CD14-positive monocyte (primary cell): ENCODE measurements at regions not wholly inside any gene's neighbourhood (a gene's known extent, or its start where the extent isn't known, plus 50 kb on each side); places are given as distances from the start of the nearest gene placed in this dataset.

ENCODE experiments used
- DNase-seq, 3 donors: peaks; one replicate each; pipeline ENCODE4 v3.0.0-alpha.2; 2011 to 2022
- H2AFZ ChIP-seq: 2 replicates; pipeline ENCODE4 v1.6.0; 2012; ENCODE audit warnings: mild to moderate bottlenecking, low read depth, low read length, inconsistent platforms; ENCODE audit not compliant: insufficient read depth, poor library complexity, severe bottlenecking
- H3K27ac ChIP-seq, 2 donors: 1 replicate in 1 of 2; 2 replicates in 1 of 2; pipeline ENCODE4 v1.5.1; 2012 to 2013; ENCODE audit warnings: low read length in 2 of 2, control low read depth in 1 of 2, inconsistent platforms in 1 of 2, low read depth in 1 of 2, mild to moderate bottlenecking in 1 of 2
- H3K27me3 ChIP-seq, 2 donors: one replicate each; pipeline versions ENCODE4 v1.6.0 to v1.6.1; 2011 to 2013; ENCODE audit warnings: low read length in 2 of 2; ENCODE audit not compliant: control insufficient read depth in 2 of 2, insufficient read depth in 2 of 2
- H3K36me3 ChIP-seq, 2 donors: replicated peaks in 1 of 2; 1 replicate in 1 of 2; 2 replicates in 1 of 2; pipeline versions ENCODE4 v1.5.1 to v1.6.1; 2012 to 2013; ENCODE audit warnings: low read length in 2 of 2, control low read depth in 1 of 2, inconsistent platforms in 1 of 2, mild to moderate bottlenecking in 1 of 2; ENCODE audit not compliant: insufficient read depth in 2 of 2, control insufficient read depth in 1 of 2
- H3K4me1 ChIP-seq, 2 donors: 1 replicate in 1 of 2; 2 replicates in 1 of 2; pipeline versions ENCODE4 v1.5.1 to v1.6.1; 2012 to 2013; ENCODE audit warnings: low read length in 2 of 2, control low read depth in 1 of 2, inconsistent platforms in 1 of 2, mild to moderate bottlenecking in 1 of 2, moderate library complexity in 1 of 2; ENCODE audit not compliant: insufficient read depth in 2 of 2, control insufficient read depth in 1 of 2
- H3K4me2 ChIP-seq: replicated peaks from 2 replicates; pipeline ENCODE3; 2012; ENCODE audit warnings: low read length, moderate library complexity, mild to moderate bottlenecking; ENCODE audit not compliant: poor library complexity, severe bottlenecking; ENCODE audit errors: extremely low read depth
- H3K4me3 ChIP-seq, 3 experiments: fragments of 200-600 bp in 1 of 3; sonication (generic) in 1 of 3; replicated peaks in 1 of 3; 1 replicate in 2 of 3; 2 replicates in 1 of 3; pipeline ENCODE4 v1.5.1; 2011 to 2013; ENCODE audit warnings: low read length in 3 of 3, mild to moderate bottlenecking in 3 of 3, control low read depth in 2 of 3, low read depth in 2 of 3, inconsistent platforms in 1 of 3, moderate library complexity in 1 of 3
- H3K79me2 ChIP-seq: 2 replicates; pipeline ENCODE4 v1.6.0; 2012; ENCODE audit warnings: mild to moderate bottlenecking, control low read depth, inconsistent platforms, low read length, moderate library complexity; ENCODE audit not compliant: insufficient read depth
- H3K9ac ChIP-seq: 2 replicates; pipeline ENCODE4 v1.6.0; 2017; ENCODE audit warnings: low read length, mild to moderate bottlenecking; ENCODE audit not compliant: insufficient read depth, poor library complexity, severe bottlenecking
- H3K9me3 ChIP-seq, 2 donors: replicated peaks in 1 of 2; 1 replicate in 1 of 2; 2 replicates in 1 of 2; pipeline versions ENCODE4 v1.5.1 to v1.6.1; 2012 to 2013; ENCODE audit warnings: low read length in 2 of 2, control low read depth in 1 of 2; ENCODE audit not compliant: control insufficient read depth in 1 of 2, insufficient read depth in 1 of 2
- H4K20me1 ChIP-seq: 2 replicates; pipeline ENCODE4 v1.6.0; 2012; ENCODE audit warnings: mild to moderate bottlenecking, low read length, control low read depth, moderate library complexity; ENCODE audit not compliant: insufficient read depth
- H3K27ac Mint-ChIP-seq, 7 donors: one replicate each; pipeline ENCODE4 v1.8.0; 2020; ENCODE audit warnings: mild to moderate bottlenecking in 7 of 7, mixed read lengths in 7 of 7, moderate library complexity in 6 of 7, inconsistent platforms in 2 of 7
- H3K27me3 Mint-ChIP-seq, 3 donors: one replicate each; pipeline ENCODE4 v1.8.0; 2021 to 2022; ENCODE audit warnings: low read depth in 3 of 3, mild to moderate bottlenecking in 3 of 3, mixed read lengths in 3 of 3, moderate library complexity in 3 of 3, inconsistent platforms in 1 of 3
- H3K36me3 Mint-ChIP-seq, 2 donors: one replicate each; pipeline ENCODE4 v1.8.0; 2020; ENCODE audit warnings: mixed read lengths in 2 of 2, inconsistent platforms in 1 of 2, mild to moderate bottlenecking in 1 of 2
- H3K4me1 Mint-ChIP-seq: one replicate; pipeline ENCODE4 v1.8.0; 2020; ENCODE audit warnings: mild to moderate bottlenecking, mixed read lengths
- H3K4me3 Mint-ChIP-seq, 2 donors: one replicate each; pipeline ENCODE4 v1.8.0; 2020; ENCODE audit warnings: mild to moderate bottlenecking in 2 of 2, mixed read lengths in 2 of 2, moderate library complexity in 1 of 2
- H3K9me3 Mint-ChIP-seq, 7 donors: one replicate each; pipeline ENCODE4 v1.8.0; 2020 to 2022; ENCODE audit warnings: mixed read lengths in 7 of 7, mild to moderate bottlenecking in 6 of 7, moderate library complexity in 6 of 7, inconsistent platforms in 2 of 7
- WGBS: methylation state at CpG from one replicate; pipeline ENCODE4 v1.1.5; 2013; ENCODE audit warnings: missing lambda C conversion rate; ENCODE audit not compliant: insufficient coverage; 5-methylcytosine and 5-hydroxymethylcytosine counted together
- intact Hi-C, 2 donors: fragments of 100-400 bp; cut with micrococcal nuclease; formaldehyde crosslinking; loops; one replicate each; pipeline versions ENCODE4 v1.15.0 to v1.15.1; 2023
- TF ChIP-seq, protein P1 (sequence below): fragments of 200-600 bp; IDR thresholded peaks from one replicate; pipeline ENCODE4 v1.8.0; 2022; ENCODE audit warnings: antibody characterized with exemption, mild to moderate bottlenecking

DNA sequence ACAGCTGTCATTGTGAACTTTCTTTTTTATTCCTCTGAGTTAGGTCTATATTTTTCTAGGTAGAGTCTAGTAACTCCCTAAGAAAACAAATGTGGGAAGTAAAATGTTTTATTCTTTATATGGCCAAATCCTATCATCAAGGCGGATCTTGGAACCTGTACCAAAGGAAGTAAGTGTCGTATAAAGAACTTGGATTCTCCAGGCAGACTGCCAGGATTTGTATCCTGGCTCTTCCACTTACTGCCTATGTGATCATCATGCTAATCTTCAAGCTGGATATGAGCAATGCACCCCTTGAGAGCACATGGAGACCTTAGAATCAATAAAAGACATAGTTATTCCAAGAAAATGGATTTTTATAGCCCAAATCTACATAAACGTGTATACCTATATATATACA lies 286.5 kb downstream of the PCDH17 start:
- H3K79me2 ChIP-seq, result no peaks in the 10 kb centered on the region
- H3K4me3 ChIP-seq, result no peak overlapping the region
- no peaks in the 10 kb centered on the region for H3K27me3 ChIP-seq
- intact Hi-C loops, result no loop called here
- H3K27ac ChIP-seq, result no peak overlapping the region
- no peak overlapping the region for H3K9ac ChIP-seq
- no peaks in the 10 kb centered on the region for H3K4me1 ChIP-seq
- no peaks in the 10 kb centered on the region for H3K36me3 Mint-ChIP-seq
- H3K4me2 ChIP-seq, result no peak overlapping the region
- 94% methylated on average over 2 of the region's 3 CpGs for WGBS
- no peak for DNase-seq
- H3K27me3 Mint-ChIP-seq, result no peaks in the 10 kb centered on the region
- no peaks in the 10 kb centered on the region for H3K4me1 Mint-ChIP-seq
- H4K20me1 ChIP-seq, result no peaks in the 10 kb centered on the region
- no peaks in the 10 kb centered on the region for H3K9me3 ChIP-seq
- H3K4me3 Mint-ChIP-seq, result no peak overlapping the region
- no peaks in the 10 kb centered on the region for H3K36me3 ChIP-seq
- TF ChIP-seq, protein P1, sequence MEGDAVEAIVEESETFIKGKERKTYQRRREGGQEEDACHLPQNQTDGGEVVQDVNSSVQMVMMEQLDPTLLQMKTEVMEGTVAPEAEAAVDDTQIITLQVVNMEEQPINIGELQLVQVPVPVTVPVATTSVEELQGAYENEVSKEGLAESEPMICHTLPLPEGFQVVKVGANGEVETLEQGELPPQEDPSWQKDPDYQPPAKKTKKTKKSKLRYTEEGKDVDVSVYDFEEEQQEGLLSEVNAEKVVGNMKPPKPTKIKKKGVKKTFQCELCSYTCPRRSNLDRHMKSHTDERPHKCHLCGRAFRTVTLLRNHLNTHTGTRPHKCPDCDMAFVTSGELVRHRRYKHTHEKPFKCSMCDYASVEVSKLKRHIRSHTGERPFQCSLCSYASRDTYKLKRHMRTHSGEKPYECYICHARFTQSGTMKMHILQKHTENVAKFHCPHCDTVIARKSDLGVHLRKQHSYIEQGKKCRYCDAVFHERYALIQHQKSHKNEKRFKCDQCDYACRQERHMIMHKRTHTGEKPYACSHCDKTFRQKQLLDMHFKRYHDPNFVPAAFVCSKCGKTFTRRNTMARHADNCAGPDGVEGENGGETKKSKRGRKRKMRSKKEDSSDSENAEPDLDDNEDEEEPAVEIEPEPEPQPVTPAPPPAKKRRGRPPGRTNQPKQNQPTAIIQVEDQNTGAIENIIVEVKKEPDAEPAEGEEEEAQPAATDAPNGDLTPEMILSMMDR, result no peak
- H2AFZ ChIP-seq, result no peak overlapping the region
- H3K27ac Mint-ChIP-seq, result no peak overlapping the region
- H3K9me3 Mint-ChIP-seq, result peaks cover 0 to 8% (median 0%) of the 10 kb centered on the region in 7 donors

DNA sequence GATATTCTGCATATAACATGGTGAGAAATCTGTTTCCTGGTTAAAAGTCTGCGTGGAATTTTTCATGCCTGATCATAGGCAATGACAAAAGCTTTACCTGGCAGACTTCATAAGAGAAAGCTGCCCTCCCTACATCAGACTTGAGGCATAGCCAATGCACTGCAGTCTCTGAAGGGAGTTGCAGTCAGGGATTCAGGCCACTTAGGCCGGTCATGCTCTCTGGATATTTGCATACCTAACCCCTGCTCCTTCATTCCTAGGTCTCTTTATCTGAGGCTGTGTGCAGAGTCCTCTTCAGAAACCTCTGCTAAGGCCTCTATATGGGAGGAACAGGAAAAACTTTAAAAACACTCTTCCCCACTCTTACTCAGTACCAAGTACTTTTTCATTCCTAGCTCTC lies 287.4 kb downstream of the PCDH17 start:
- no peak for DNase-seq
- Histone ChIP-seq H3K36me3 (no peaks in the 10 kb centered on the region), H2AFZ (no peak overlapping the region), H3K9ac (no peak overlapping the region), H3K9me3 (no peaks in the 10 kb centered on the region), H3K4me3 (no peak overlapping the region), H3K27ac (no peak overlapping the region), H3K79me2 (no peaks in the 10 kb centered on the region), H3K27me3 (no peaks in the 10 kb centered on the region), H3K4me2 (no peak overlapping the region), H3K4me1 (no peaks in the 10 kb centered on the region), H4K20me1 (no peaks in the 10 kb centered on the region)
- intact Hi-C loops, result no loop called here
- Mint-ChIP-seq H3K36me3 (no peaks in the 10 kb centered on the region), H3K9me3 (peaks cover 0 to 8% (median 0%) of the 10 kb centered on the region in 7 donors), H3K4me1 (no peaks in the 10 kb centered on the region), H3K27ac (no peak overlapping the region), H3K4me3 (no peak overlapping the region), H3K27me3 (no peaks in the 10 kb centered on the region)
- no CpG with 5 or more reads among the region's 2 CpGs for WGBS
- TF ChIP-seq, protein P1, result no peak
